ENCODE measurements at regions not wholly inside any gene's neighbourhood (a gene's known extent, or its start where the extent isn't known, plus 50 kb on each side); places are given as distances from the start of the nearest gene placed in this dataset.

DNA sequence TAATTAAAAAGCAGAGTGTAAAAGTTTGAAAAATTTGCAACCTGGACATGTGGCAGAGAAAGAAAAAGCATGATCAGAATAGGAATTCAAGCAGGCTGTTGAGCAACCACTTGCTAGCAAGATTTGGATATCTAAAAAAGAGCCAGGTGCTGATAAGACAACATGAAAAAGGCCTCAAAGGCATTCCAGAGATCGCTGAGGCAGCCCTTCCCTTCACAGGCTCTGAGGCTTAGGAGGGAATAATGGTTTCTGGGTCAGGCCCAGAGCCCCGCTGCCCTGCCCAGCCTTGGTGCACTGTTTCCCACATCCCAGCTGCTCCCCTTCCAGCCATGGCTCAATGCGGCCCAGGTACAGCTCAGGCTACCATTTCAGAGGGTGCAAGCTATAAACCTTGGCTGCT is 64.1 kb upstream of the EEPD1 start:
- in situ Hi-C loops (cut with MboI; ENCODE audit: low sequenced_read_pairs): no loop called here

DNA sequence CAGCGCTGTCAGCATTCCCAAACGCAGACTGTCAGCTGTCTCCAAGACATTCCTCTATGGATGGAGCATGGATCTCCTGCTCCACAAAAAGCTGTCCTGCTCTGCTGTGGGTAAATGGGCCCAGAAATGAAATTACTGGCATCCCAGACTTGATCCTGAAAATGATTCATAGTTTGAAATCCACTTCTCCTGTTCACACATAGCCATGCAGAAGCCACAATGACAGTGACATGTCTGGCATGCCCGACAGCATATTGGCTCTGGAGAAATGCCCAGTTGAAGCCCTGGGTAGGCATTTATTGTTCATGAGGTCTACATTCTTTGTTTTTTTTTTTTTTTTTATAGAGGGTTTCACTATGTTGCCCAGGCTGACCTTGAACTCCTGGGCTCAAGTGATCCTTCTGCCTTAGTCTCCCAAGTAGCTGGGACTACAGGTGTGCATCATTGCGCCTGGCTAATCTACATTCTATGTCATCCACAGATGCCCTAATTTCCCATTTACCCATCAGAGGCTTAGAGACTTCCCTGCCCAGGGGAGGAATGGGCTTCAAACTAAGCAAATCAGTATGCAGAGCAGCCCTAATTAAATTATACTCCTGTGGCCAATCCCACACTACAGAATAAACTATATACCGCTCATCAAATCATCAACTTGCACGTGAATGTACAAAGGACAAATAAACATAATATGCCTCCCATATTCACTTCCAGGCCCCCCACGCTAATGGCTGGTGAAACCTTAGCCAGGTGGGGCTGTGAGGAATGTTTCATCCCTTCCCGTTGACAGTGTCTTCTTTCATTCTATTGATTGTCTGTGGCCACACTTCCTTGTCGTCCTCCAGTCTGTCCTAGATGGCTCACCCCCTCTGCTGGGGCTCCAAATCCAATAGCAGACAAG is 61.8 kb upstream of the EEPD1 start:
- in situ Hi-C loops (cut with MboI; ENCODE audit: low sequenced_read_pairs): no loop called here

DNA sequence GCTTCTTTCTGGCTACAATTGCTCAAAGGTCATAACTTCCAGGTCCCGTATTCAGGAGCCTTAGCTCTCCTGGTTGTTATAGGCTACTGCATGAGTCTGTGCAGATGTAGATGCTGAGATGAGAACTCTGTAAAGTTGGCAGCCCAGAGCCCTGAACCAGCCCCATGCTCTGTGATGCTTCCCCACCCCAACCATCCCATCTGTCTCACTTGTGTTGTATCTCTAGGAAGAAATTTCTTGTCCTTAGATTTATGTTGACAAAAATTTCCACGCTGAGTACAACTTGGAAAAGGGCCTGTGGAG is 61.2 kb upstream of the EEPD1 start:
- in situ Hi-C loops (cut with MboI; ENCODE audit: low sequenced_read_pairs): no loop called here

DNA sequence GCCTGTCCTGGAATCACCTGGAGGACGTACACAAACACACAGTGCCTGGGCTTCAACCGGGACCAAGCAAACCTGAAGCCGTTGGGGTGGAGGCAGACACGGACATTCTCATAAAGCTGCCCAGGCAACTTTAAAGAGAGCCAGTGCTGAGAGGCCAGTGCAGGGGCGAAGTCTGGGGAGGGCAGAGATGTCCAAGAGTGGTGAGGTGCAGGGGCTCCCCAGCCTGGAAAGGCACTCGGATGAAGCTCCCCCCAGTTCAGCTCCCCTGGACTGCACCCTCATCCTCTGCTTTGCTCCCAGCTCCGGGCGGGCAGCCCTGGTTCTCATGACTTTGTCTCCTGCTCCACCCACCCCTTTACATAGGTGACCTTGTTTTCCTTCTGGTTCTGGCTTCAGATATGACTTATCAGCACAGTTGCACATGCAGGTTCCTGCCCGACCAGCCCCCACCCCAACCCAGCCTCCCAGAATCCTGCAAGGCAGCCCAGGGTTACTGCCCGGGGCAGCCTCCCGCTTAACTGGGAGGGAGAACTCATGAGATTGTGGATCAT is 60.8 kb upstream of the EEPD1 start:
- in situ Hi-C loops (cut with MboI; ENCODE audit: low sequenced_read_pairs): no loop called here

DNA sequence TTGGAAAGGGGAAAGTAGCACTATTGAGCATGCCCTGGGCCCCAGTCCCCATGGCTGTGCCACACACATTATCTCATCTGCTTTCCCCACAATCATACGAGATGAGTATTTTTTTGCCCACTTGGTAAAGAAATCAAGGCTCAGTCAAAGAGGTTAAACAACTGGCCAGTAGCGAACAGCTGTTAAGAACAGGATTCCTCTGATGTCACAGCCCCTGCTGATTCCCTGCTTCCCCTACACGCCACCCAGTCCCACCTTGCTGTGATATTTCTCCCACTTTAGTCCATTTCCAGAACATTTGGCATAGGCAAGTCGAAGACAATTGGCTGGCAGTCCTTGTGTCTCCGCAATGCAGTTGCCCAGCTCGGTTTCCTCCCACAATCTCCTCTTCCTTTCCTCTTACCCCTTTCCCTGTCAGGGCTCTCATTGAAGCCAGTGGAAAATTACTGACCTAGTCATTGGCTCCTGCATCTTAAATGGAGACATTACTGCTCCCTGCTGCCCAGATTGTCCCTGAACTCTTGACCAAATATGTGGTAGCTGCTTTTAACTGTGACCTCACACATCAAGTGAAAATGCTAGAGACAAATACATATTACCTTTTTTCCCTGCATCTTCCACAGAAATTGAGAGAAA is 56.5 kb upstream of the EEPD1 start:
- in situ Hi-C loops (cut with MboI; ENCODE audit: low sequenced_read_pairs): no loop called here

DNA sequence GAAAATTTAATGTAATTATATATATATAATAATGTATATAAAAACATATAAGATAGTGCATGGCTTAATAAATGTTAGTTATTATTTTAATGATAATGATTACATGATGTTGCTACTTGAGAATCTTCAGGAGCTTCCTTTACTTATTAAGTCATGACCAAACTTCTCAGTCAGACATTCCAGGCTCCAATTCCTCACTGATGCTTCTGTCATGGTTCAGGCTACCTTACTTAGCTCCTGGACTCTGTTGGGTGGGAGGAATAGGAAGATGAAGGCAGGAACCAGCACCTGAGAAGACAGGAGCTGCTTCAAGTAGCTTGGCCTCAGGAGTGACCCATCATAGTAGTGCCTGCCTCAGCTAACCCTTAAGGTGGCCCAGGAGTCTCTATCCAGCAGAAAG is 55.0 kb upstream of the EEPD1 start:
- in situ Hi-C loops (cut with MboI; ENCODE audit: low sequenced_read_pairs): no loop called here

DNA sequence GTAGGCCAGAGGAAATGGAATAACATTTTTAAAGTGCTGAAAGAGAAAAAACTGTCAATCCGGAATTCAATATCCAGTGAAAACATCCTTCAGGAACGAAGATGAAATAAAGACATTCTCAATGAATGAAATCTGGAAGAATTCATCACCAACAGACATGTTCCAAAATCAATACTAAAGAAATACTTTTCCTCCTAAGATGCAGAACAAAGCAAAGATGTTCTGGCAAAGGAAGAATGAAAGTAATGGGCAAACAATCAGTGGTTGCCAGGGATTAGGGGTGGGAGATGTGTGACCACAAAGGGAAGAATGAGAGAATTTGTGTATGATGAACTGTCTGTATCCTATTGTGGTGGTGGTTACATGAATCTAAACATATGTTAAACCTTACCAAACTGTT is 52.8 kb upstream of the EEPD1 start:
- in situ Hi-C loops (cut with MboI; ENCODE audit: low sequenced_read_pairs): no loop called here

DNA sequence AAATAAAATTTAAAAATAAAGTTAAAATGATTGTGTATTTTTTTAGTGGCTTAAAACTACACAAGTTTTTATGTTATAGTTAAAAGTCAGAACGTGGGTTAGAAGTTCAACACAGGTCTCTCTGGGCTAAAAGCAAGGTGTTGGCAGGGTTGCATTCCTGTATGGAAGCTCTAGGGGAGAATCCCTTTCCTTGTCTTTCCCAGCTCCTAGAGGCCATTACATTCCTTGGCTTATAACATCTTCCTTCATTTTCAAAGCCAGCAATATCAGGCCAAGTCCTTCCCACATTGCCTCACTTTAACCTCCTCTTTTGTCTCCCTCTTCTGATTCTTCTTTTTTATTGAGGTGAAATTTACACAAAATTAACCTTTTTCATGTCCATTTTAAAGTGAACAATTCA is 52.4 kb upstream of the EEPD1 start:
- in situ Hi-C loops (cut with MboI; ENCODE audit: low sequenced_read_pairs): no loop called here

All from HL-60/S4 treated with retinoic acid at 250 ng/mL for 4 days and 3 days (cell line).